ENCODE measurements at regions not wholly inside any gene's neighbourhood (a gene's known extent, or its start where the extent isn't known, plus 50 kb on each side); places are given as distances from the start of the nearest gene placed in this dataset.
"Not testable (repeated sequence)": the region's sequence is repeated elsewhere in the genome, so short reads cannot be mapped to it uniquely, and the experiment has no call there.

DNA sequence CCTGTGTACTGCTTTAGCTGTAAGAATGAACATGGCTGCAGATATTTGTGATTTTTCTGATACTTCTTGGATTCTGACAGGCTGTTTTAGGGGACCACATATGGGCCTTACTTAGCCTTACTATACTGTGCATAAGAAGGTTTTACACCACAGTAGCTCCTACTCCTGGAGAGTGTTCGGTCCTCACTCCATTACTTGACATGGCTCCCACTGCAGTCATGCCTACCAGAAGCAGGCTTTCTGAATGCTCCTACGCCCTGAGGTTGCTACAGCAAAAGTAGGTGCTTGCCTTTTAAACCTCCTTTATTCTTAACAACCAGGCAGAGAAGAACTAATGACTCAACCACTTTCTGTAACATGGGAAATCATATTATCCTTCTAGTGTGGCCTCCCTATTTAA is 125.2 kb upstream of the MAP2 start:
- H3K9me3 Mint-ChIP-seq, result peaks cover 2 to 17% (median 4%) of the 10 kb centered on the region in 6 donors
- DNase-seq, result no peak
- H3K27me3 Mint-ChIP-seq (ENCODE audit: low read depth in 3 of 3), result peaks cover 0 to 2% (median 0%) of the 10 kb centered on the region in 3 donors
- H3K36me3 Mint-ChIP-seq, result no peaks in the 10 kb centered on the region
- no peak overlapping the region for H3K4me3 Mint-ChIP-seq
- no peak overlapping the region for H3K27ac Mint-ChIP-seq
- H3K4me1 Mint-ChIP-seq, result no peaks in the 10 kb centered on the region

DNA sequence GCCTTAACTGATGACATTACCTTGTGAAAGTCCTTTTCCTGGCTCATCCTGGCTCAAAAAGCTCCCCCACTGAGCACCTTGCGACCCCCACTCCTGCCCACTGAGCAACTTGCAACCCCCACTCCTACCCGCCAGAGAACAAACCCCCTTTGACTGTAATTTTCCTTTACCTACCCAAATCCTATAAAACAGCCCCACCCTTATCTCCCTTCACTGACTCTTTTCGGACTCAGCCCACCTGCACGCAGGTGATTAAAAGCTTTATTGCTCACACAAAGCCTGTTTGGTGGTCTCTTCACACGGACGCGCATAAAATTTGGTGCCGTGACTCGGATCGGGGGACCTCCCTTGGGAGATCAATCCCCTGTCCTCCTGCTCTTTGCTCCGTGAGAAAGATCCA is 124.4 kb upstream of the MAP2 start:
- peaks cover 2 to 17% (median 4%) of the 10 kb centered on the region in 6 donors for H3K9me3 Mint-ChIP-seq
- not testable (repeated sequence) for H3K4me1 Mint-ChIP-seq; H3K36me3 Mint-ChIP-seq; H3K27me3 Mint-ChIP-seq (ENCODE audit: low read depth in 3 of 3); H3K27ac Mint-ChIP-seq; DNase-seq; H3K4me3 Mint-ChIP-seq

DNA sequence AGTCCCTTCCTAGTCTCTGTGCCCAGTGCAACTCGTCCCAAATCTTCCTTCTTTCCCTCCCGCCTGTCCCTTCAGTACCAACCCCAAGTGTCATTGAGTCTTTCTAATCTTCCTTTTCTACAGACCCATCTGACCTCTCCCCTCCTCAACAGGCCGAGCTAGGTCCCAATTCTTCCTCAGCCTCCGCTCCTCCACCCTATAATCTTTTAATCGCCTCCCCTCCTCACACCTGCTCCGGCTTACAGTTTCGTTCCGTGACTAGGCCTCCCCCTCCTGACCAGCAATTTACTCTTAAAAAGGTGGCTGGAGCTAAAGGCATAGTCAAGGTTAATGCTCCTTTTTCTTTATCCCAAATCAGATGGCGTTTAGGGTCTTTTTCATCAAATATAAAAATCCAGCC is 123.1 kb upstream of the MAP2 start:
- not testable (repeated sequence) for H3K4me1 Mint-ChIP-seq; H3K36me3 Mint-ChIP-seq; H3K4me3 Mint-ChIP-seq; DNase-seq; H3K27ac Mint-ChIP-seq; H3K27me3 Mint-ChIP-seq (ENCODE audit: low read depth in 3 of 3)
- peaks cover 2 to 17% (median 4%) of the 10 kb centered on the region in 6 donors for H3K9me3 Mint-ChIP-seq

DNA sequence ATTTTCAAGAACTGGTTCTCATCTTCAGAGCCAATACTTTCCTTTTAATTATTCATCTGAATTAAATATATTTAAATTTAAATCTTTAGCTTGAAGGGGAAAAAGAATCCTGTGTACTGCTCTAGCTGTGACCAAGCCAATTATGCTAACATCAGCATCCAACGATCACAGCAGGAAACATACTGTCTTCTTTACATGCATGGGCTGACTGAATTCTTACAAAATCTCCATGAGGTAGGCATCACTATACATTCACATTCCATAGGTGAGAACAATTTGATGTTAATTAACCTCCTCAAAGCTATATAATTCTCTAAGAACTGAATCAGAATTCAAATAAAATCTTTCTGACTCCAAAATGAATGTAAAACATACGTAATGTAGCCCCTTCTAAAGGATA is 118.8 kb upstream of the MAP2 start:
- peaks cover 3 to 8% (median 6%) of the 10 kb centered on the region in 6 donors for H3K9me3 Mint-ChIP-seq
- no peak for DNase-seq
- H3K4me3 Mint-ChIP-seq, result no peak overlapping the region
- no peaks in the 10 kb centered on the region for H3K27me3 Mint-ChIP-seq (ENCODE audit: low read depth in 3 of 3)
- no peaks in the 10 kb centered on the region for H3K36me3 Mint-ChIP-seq
- no peaks in the 10 kb centered on the region for H3K4me1 Mint-ChIP-seq
- H3K27ac Mint-ChIP-seq, result no peak overlapping the region

DNA sequence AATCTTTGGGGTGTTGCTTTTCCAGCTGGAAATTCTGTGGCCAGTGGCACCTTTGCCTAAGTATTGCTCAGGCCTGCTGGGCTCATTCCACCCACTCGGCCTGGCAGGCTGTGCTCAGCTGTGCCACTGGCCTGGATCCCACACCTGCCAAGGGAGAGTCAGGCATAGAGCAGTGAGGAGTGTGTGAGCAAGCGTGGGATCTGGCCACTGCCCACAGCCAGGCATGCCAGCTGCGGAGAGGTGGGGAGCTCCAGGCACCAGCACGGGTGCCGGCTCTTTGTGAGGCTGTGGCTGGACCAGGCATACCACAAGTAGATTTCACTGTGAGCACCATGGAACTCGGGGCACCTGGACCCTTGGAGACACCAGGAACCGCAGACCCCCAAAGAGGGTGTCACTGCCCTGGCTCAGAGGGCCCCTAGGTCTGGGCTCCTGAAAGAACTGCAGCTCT is 118.1 kb upstream of the MAP2 start:
- DNase-seq, result no peak
- Mint-ChIP-seq H3K4me3 (no peak overlapping the region), H3K36me3 (no peaks in the 10 kb centered on the region), H3K9me3 (peaks cover 3 to 8% (median 6%) of the 10 kb centered on the region in 6 donors), H3K27ac (no peak overlapping the region), H3K27me3 (ENCODE audit: low read depth in 3 of 3) (peaks cover 0 to under 1% (median 0%) of the 10 kb centered on the region in 3 donors), H3K4me1 (no peaks in the 10 kb centered on the region)

DNA sequence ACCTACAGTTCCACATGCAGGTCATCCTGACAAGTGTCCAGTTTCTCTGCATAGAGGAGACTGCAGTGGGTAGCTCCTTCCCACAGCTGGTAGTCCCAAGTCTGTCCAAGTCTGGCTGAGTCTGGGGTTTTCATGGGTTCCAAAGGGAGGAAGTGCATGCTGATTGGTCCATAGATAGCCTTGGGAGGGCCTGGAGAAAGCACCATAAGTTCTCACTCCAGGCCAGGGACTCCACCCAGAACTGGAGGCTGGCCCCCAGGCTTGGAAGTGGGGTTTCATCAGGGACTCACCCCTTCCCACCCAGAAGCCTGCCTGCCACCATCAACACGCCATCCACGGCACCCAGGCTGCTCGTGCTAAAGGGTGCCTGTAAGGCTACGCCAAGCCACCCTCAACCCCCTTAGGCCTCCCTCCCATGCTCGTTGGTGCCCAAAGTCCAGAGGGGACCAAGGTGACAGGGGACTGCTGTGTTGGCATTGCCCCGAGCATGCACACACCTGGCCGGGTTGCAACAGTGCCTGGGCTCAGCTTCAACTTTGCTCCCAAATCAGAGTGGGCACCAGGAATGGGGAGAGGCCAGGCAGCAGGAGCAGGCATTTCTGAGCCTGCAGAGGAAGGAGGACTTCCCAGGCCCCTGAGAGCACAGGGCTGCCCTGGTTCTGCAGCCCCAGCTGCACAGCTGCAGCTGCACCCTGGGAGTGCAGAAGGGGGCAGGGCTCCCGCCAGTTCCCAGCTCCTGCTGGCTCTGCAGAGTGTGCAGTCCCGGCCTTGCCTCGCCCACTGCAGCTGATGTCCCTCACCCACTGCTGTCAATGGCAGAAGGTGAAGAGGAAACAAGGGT is 116.5 kb upstream of the MAP2 start:
- no peaks in the 10 kb centered on the region for H3K4me1 Mint-ChIP-seq
- H3K9me3 Mint-ChIP-seq, result peaks cover 0 to 5% (median 2%) of the 10 kb centered on the region in 6 donors
- no peaks in the 10 kb centered on the region for H3K36me3 Mint-ChIP-seq
- peaks cover 0 to 2% (median 0%) of the 10 kb centered on the region in 3 donors for H3K27me3 Mint-ChIP-seq (ENCODE audit: low read depth in 3 of 3)
- H3K27ac Mint-ChIP-seq, result no peak overlapping the region
- DNase-seq, result no peak
- H3K4me3 Mint-ChIP-seq, result no peak overlapping the region

DNA sequence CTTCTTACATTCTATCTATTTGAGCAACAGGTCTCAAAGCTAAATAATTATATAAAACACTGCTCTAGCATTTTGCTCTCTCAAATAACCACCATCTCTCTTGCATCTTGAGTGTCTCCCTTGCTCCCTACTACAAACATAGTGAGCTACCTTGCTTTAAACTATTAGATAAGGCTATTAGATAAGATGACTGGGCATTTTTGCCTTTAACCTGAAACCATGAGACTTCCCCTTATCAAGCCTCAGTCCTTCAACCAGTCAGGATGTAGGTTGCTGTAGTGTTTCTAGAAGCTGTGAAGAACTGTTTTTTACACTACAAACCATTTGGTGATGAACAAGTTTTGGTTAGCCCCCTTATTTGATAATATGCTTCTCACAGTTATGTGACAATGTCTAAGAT is 115.4 kb upstream of the MAP2 start:
- no peaks in the 10 kb centered on the region for H3K4me1 Mint-ChIP-seq
- H3K36me3 Mint-ChIP-seq, result no peaks in the 10 kb centered on the region
- H3K27ac Mint-ChIP-seq, result no peak overlapping the region
- H3K27me3 Mint-ChIP-seq (ENCODE audit: low read depth in 3 of 3), result peaks cover 0 to 2% (median 0%) of the 10 kb centered on the region in 3 donors
- no peak for DNase-seq
- no peak overlapping the region for H3K4me3 Mint-ChIP-seq
- H3K9me3 Mint-ChIP-seq, result peaks cover 0 to 5% (median 1%) of the 10 kb centered on the region in 6 donors

DNA sequence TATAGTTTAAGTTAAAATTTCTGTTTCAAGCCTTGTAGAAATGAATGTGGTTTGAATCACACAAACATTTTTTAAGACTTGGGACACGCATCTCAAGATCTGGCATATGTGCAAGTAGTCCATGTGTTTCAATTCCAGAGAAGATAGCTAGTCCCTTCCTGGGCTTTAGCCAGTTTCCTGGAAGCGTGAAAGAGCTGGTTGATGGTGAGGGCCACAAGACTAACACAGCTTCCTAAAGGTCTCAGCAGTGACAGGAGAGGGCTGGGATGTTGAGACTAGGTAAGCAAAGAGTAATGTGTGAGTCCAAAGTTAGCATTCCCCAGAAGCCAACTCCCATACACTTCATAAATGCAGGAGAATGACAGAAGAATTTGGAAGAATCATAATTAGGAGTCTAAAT is 111.9 kb upstream of the MAP2 start:
- Mint-ChIP-seq H3K36me3 (no peaks in the 10 kb centered on the region), H3K27me3 (ENCODE audit: low read depth in 3 of 3) (peaks cover 0 to 2% (median 0%) of the 10 kb centered on the region in 3 donors), H3K4me1 (no peaks in the 10 kb centered on the region), H3K9me3 (peaks cover 0 to 3% (median 0%) of the 10 kb centered on the region in 6 donors), H3K4me3 (no peak overlapping the region), H3K27ac (no peak overlapping the region)
- DNase-seq, result no peak

DNA sequence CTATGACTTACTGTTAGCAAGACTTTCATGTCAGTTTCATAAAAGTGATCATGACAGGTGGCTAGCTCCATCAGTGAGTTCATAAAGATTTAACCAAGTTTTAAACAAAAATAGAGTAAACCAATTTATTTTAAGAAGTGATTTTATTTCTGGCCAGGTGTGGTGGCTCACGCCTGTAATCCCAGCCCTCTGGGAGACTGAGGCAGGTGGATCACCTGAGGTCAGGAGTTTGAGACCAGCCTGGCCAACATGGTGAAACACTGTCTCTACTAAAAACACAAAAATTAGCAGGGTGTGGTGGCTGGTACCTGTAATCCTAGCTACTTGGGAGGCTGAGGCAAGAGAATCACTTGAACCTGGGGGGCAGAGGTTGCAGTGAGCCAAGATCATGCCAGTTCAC is 111.4 kb upstream of the MAP2 start:
- not testable (repeated sequence) for H3K27me3 Mint-ChIP-seq (ENCODE audit: low read depth in 3 of 3); H3K9me3 Mint-ChIP-seq; H3K27ac Mint-ChIP-seq; H3K4me1 Mint-ChIP-seq; H3K4me3 Mint-ChIP-seq; DNase-seq; H3K36me3 Mint-ChIP-seq

DNA sequence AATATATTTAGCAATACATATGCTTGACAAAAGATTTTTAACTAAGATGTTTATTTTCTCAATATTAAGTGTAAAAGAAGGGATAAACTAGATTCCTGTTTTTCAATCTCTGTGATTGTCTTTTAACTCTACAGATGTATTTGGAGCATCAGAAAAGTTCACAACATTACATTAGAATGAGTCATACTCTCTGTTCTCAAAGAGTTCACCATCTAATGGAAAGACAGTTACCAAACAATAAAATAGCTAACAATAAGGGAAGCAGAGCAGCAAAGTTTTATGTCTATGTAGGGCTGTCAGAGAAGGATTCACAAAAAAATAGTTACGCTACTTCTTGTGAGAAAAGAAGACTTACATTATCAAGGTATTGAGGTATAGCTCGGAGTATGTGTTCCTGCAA is 109.2 kb upstream of the MAP2 start:
- no peak overlapping the region for H3K4me3 Mint-ChIP-seq
- no peaks in the 10 kb centered on the region for H3K4me1 Mint-ChIP-seq
- H3K27ac Mint-ChIP-seq, result no peak overlapping the region
- peaks cover 0 to 2% (median 0%) of the 10 kb centered on the region in 3 donors for H3K27me3 Mint-ChIP-seq (ENCODE audit: low read depth in 3 of 3)
- H3K9me3 Mint-ChIP-seq, result peaks cover 0 to 3% (median 0%) of the 10 kb centered on the region in 6 donors
- H3K36me3 Mint-ChIP-seq, result no peaks in the 10 kb centered on the region
- DNase-seq, result no peak

DNA sequence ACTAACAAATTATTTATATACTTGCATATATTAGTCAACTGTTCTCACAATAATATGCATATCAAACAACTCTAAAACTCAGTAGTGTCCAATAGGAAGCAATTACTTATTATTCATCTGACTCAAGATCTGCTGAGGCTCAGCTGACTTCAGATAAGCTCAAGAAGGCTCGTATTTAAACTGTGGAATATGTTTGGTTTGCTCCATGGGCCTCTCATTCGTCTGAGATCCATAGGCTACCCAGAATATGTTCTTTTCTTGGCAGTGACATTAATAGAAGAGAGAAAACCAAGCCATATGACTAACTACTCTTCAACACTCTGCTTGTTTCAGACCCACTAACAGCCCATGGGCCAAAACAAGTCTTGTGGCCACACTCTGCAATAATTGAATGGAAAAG is 107.7 kb upstream of the MAP2 start:
- DNase-seq, result no peak
- no peaks in the 10 kb centered on the region for H3K27me3 Mint-ChIP-seq (ENCODE audit: low read depth in 3 of 3)
- no peaks in the 10 kb centered on the region for H3K36me3 Mint-ChIP-seq
- H3K9me3 Mint-ChIP-seq, result no peaks in the 10 kb centered on the region
- no peaks in the 10 kb centered on the region for H3K4me1 Mint-ChIP-seq
- no peak overlapping the region for H3K27ac Mint-ChIP-seq
- no peak overlapping the region for H3K4me3 Mint-ChIP-seq

DNA sequence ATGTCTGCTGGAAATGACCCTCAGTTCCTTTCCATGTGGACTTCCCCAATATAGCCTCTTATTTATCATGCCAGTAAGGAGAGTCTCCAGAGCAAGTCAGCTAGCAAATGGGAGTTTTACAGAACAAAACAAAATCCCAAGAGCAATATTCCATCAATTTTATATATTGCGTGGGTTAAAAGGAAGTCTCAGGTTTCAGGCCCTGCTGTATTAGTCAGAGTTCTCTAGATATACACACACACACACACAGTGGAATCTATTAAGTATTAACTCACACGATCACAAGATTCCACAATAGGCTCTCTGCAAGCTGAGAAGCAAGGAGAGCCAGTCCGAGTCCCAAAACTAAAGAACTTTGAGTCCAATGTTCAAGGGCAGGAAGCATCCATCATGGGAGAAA is 102.8 kb upstream of the MAP2 start:
- Mint-ChIP-seq H3K27ac (no peak overlapping the region), H3K4me3 (no peak overlapping the region), H3K4me1 (no peaks in the 10 kb centered on the region), H3K9me3 (peaks cover 0 to 11% (median 5%) of the 10 kb centered on the region in 6 donors), H3K36me3 (no peaks in the 10 kb centered on the region), H3K27me3 (ENCODE audit: low read depth in 3 of 3) (no peaks in the 10 kb centered on the region)
- no peak for DNase-seq

DNA sequence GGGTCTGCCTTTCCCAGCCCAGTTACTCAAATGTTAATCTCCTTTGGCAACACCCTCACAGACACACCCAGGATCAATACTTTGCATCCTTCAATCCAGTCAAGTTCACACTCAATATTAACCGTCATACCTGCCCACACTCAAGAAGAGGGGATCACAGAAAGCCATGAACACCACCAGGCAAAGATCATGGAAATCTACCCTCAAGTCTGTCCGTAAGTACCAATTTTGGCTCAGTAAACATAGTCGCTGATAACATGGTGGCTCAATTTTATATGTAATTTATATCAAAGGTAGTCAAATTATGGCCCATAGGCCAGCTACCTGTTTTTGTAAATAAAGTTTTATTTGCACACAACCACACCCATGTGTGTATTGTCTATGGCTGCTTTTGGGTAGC is 102.3 kb upstream of the MAP2 start:
- Mint-ChIP-seq H3K27ac (no peak overlapping the region), H3K9me3 (peaks cover 0 to 11% (median 5%) of the 10 kb centered on the region in 6 donors), H3K27me3 (ENCODE audit: low read depth in 3 of 3) (no peaks in the 10 kb centered on the region), H3K4me3 (no peak overlapping the region), H3K4me1 (no peaks in the 10 kb centered on the region), H3K36me3 (no peaks in the 10 kb centered on the region)
- no peak for DNase-seq

DNA sequence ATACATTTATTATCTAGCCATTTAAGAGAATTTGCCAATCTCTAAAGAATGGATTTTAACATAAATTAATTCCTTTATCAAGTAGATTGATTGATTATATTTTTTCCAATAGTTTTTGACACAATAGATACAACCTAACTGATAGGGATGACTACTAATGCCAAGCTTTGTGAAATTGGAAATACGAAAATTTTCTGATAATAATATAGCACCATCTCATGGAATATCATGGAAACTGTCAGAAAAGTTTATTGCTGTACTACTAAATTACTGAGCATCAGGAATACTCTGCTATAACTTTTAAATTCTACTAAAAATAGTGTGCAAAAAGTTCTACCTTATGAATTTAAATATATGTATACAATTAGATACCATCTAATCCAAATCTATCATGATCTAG is 101.8 kb upstream of the MAP2 start:
- H3K4me3 Mint-ChIP-seq, result no peak overlapping the region
- no peaks in the 10 kb centered on the region for H3K4me1 Mint-ChIP-seq
- H3K27me3 Mint-ChIP-seq (ENCODE audit: low read depth in 3 of 3), result no peaks in the 10 kb centered on the region
- no peaks in the 10 kb centered on the region for H3K36me3 Mint-ChIP-seq
- DNase-seq, result no peak
- H3K9me3 Mint-ChIP-seq, result peaks cover 0 to 11% (median 5%) of the 10 kb centered on the region in 6 donors
- H3K27ac Mint-ChIP-seq, result no peak overlapping the region
